OCI-LY7 (cell line): ENCODE measurements at regions not wholly inside any gene's neighbourhood (a gene's known extent, or its start where the extent isn't known, plus 50 kb on each side); places are given as distances from the start of the nearest gene placed in this dataset.

ENCODE experiments used
- EZH2phosphoT487 ChIP-seq: fragments of 200-600 bp; sonication (generic); IDR thresholded peaks from 2 replicates; pipeline ENCODE4 v1.6.1; 2018; ENCODE audit warnings: low read depth, borderline replicate concordance, mild to moderate bottlenecking, mixed run types, antibody characterized with exemption, low read length, moderate library complexity, mixed read lengths
- TF ChIP-seq, protein P1 (sequence below): fragments of 200-600 bp; sonication (generic); conservative IDR thresholded peaks from 2 replicates; pipeline ENCODE4 v1.5.1; 2014; ENCODE audit warnings: mild to moderate bottlenecking, antibody characterized with exemption, low read length, moderate library complexity, mixed read lengths

DNA sequence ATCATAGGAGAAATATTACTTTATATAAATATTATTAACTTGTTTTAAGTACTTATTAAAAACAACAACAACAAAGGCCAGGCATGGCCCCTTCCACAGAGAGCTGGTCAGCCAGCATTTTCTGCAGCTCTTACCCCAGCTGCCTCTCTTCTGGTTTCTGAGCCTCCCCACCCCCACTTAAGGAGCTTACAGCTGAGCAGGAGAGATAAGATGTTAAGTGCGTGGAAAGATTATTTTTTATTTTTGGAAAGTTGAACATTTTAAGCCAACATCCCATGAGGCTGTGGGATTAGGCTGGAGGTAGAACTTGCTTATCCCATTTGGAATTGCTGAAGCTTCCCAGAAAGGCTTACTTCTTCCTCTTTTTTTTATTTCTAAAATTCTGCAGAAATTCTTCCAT is 401.2 kb downstream of the SEC14L1 start:
- TF ChIP-seq, protein P1, sequence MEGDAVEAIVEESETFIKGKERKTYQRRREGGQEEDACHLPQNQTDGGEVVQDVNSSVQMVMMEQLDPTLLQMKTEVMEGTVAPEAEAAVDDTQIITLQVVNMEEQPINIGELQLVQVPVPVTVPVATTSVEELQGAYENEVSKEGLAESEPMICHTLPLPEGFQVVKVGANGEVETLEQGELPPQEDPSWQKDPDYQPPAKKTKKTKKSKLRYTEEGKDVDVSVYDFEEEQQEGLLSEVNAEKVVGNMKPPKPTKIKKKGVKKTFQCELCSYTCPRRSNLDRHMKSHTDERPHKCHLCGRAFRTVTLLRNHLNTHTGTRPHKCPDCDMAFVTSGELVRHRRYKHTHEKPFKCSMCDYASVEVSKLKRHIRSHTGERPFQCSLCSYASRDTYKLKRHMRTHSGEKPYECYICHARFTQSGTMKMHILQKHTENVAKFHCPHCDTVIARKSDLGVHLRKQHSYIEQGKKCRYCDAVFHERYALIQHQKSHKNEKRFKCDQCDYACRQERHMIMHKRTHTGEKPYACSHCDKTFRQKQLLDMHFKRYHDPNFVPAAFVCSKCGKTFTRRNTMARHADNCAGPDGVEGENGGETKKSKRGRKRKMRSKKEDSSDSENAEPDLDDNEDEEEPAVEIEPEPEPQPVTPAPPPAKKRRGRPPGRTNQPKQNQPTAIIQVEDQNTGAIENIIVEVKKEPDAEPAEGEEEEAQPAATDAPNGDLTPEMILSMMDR: no peak
- no peak for TF ChIP-seq EZH2phosphoT487
